Epithelial cell of esophagus (primary cell): ENCODE measurements at regions not wholly inside any gene's neighbourhood (a gene's known extent, or its start where the extent isn't known, plus 50 kb on each side); places are given as distances from the start of the nearest gene placed in this dataset.
"Not testable (repeated sequence)": the region's sequence is repeated elsewhere in the genome, so short reads cannot be mapped to it uniquely, and the experiment has no call there.

Experiments used
- DNase-seq: peaks from one replicate; pipeline ENCODE4 v3.0.0; 2010; ENCODE audit warnings: low read depth
- H3K4me3 ChIP-seq: 2 replicates; pipeline ENCODE4 v1.5.1; 2011; ENCODE audit warnings: mild to moderate bottlenecking, low read length, control low read depth
- TF ChIP-seq, protein P1 (sequence below): IDR thresholded peaks from 2 replicates; pipeline ENCODE4 v1.5.1; 2011; ENCODE audit warnings: low read depth, mild to moderate bottlenecking, low read length, control low read depth, inconsistent platforms; ENCODE audit not compliant: insufficient read depth; ENCODE audit errors: missing control alignments

DNA sequence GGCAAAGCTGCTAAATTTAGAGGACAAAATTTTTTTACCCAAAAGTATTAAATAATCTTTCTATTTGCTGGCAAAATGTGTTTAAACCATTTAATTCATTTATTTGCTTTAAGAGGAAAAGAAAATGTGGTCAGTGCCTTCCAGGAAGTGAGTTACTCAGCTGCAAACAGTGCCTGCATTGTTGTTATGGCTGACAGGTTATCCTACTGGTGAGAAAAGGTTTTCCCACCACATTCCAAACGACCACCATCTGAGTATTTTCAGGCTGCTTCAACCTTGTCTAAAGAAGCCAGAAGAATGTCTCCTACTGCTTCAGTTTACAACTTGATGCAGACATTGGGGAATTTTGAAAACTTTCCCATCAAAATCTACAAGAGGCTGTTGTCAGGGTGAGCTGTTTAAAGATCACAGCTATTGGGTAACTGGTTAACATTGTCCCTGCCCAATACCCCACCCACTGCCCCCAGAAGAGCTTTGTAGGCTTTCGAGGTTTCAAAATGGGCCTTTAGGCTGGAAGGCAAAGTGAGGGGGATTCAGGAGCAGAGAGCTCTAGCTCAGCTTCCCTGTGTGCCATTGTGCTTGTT is 461.3 kb upstream of the FANCL start:
- H3K4me3 ChIP-seq = no peak overlapping the region
- peak; percentile 37 for DNase-seq

DNA sequence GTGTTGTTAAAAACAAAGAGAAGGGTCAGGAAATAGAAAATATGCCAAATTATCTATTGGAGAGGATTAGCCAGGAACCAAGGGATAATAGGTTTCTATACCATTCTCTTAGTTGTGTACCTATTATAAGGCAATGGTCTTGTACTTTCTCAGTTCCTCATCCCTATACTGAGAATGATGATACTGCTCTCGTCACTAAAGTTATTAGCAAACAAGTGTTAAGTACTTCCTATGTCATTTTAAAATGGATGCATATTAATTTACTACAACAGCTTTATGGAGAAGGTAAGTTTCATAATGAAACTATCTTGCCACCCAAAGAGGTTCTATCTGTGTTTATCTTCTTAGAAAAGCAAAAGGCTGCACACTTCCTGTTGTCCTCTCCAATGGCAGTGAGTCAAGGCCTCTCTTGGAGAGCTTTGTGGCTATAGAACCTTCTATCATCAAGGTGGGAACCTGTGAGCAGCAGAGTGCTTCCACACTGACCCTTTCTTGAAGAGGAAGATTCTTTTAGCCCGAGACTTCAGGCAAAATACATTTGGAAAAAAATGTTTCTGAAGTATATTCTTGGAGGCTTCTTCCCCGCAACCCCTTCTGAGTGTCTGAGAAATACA is 460.7 kb upstream of the FANCL start:
- TF ChIP-seq, protein P1, sequence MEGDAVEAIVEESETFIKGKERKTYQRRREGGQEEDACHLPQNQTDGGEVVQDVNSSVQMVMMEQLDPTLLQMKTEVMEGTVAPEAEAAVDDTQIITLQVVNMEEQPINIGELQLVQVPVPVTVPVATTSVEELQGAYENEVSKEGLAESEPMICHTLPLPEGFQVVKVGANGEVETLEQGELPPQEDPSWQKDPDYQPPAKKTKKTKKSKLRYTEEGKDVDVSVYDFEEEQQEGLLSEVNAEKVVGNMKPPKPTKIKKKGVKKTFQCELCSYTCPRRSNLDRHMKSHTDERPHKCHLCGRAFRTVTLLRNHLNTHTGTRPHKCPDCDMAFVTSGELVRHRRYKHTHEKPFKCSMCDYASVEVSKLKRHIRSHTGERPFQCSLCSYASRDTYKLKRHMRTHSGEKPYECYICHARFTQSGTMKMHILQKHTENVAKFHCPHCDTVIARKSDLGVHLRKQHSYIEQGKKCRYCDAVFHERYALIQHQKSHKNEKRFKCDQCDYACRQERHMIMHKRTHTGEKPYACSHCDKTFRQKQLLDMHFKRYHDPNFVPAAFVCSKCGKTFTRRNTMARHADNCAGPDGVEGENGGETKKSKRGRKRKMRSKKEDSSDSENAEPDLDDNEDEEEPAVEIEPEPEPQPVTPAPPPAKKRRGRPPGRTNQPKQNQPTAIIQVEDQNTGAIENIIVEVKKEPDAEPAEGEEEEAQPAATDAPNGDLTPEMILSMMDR = no peak
- no peak for DNase-seq

More for the DNA sequence above, 461.3 kb upstream of the FANCL start:
- TF ChIP-seq, protein P1 = no peak

DNA sequence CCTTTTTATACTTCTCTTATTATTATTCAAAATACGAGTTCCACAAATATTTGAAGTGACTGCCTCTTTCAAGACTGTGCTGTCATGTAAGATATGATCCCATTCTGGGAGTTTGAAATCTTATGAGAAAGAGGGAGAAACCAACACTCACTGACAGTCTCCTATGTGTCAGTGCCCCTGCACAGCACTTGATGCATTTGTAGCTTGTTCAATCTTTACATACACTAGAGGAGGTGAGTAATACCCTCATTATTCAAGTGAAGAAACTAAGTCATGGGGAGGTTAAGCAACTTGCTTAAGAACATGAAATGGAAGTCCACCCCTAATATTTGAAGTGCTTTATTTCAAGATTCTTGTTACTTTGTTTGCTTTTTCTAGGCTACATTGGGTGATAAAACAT is 459.5 kb upstream of the FANCL start:
- no peak overlapping the region for H3K4me3 ChIP-seq
- DNase-seq = peak; percentile 29
- TF ChIP-seq, protein P1 = no peak

More for the DNA sequence above, 460.7 kb upstream of the FANCL start:
- no peak overlapping the region for H3K4me3 ChIP-seq

DNA sequence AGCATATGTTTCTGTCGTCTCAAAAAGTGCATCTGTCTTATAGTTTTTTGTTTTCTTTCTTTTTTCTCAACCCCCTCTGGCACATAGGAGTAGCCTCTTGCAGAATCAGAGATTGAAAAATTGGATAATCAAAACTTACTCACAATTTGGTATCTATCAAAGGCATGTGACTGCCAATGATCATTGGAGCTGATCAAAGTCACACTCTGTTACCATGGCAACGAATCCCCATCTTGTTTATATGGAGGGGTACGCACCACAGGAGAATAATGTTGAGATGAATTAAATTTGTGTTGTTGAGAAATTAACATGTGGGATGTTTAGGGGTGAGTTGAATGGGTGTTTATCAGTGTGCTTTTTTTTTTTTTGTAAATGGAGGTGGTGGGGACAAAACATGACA is 458.3 kb upstream of the FANCL start:
- no peak for DNase-seq
- no peak overlapping the region for H3K4me3 ChIP-seq
- TF ChIP-seq, protein P1 = no peak

DNA sequence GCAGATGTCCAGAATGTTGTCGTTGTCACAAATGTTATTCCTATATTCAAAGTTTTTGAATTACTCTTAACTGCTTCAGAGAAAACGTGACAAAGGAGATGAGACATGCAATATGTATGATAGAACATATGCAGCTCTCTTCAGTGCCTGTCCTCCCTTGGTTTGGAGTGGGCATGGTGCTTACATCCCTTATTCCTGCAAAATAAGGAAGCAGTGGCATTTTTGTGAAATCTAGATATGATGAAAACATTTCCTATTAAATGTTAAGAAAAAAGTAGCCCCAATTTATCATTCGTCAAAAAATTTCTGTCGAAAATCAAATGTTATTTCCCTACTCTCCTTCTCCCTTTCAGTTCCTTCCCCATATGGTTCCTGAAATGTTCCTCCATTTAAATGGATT is 457.5 kb upstream of the FANCL start:
- H3K4me3 ChIP-seq = no peak overlapping the region
- DNase-seq = no peak
- TF ChIP-seq, protein P1 = no peak

DNA sequence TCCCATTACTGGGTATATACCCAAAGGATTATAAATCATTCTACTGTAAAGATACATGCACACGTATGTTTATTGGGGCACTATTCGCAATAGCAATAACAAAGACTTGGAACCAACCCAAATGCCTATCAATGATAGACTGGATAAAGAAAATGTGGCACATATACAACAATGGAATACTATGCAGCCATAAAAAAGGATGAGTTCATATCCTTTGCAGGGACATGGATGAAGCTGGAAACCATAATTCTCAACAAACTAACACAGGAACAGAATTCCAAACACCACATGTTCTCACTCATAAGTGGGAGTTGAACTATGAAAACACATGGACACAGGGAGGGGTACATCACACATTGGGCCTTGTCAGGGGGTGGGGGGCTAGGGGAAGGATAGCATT is 453.0 kb upstream of the FANCL start:
- not testable (repeated sequence) for H3K4me3 ChIP-seq

DNA sequence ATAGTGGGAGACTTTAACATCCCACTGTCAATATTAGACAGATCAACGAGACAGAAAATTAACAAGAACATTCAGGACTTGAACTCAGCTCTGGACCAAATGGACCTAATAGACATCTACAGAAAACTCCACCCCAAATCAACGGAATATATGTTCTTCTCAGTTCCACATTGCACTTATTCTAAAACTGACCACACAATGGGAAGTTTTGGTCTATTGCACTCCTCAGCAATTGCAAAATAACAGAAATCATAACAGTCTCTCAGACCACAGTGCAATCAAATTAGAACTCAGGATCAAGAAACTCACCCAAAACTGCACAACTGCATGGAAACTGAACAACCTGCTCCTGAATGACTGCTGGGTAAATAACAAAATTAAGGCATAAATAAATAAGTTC is 449.9 kb upstream of the FANCL start:
- DNase-seq = not testable (repeated sequence)

More for the DNA sequence above, 453.0 kb upstream of the FANCL start:
- DNase-seq = not testable (repeated sequence)

DNA sequence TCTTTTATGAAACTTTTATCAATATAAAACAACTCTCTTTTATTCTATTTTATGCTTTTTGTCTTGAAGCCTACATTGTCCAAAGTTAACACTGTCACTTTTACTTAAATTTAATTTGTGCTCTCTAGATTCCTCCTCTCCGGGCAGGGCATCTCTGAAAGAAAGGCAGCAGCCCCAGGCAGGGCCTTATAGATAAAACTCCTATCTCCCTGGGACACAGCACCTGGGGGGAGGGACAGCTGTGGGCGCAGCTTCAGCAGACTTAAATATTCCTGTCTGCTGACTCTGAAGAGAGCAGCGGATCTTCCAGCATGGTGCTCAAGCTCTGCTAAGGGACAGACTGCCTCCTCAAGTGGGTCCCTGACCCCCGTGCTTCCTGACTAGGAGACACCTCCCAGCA is 447.7 kb upstream of the FANCL start:
- TF ChIP-seq, protein P1 = no peak
- DNase-seq = no peak
- no peak overlapping the region for H3K4me3 ChIP-seq

More for the DNA sequence above, 449.9 kb upstream of the FANCL start:
- not testable (repeated sequence) for H3K4me3 ChIP-seq
